Caco-2 (cell line): ENCODE measurements at regions not wholly inside any gene's neighbourhood (a gene's known extent, or its start where the extent isn't known, plus 50 kb on each side); places are given as distances from the start of the nearest gene placed in this dataset.

Source experiments
- BruUV-seq: library from RNA; stranded (reverse); fragments of 400-500 nt; replicated peaks from 2 replicates; lab custom pipeline; 2021; lab: Mats Ljungman, UMichigan
- CTCF ChIA-PET: fragments of 300-600 bp; sonication (Branson Sonifier 250); formaldehyde crosslinking; loops from one replicate; lab custom pipeline; 2022; ENCODE audit warnings: antibody characterized with exemption; lab: Charles Lee
- POLR2A ChIA-PET: fragments of 300-600 bp; sonication (Branson Sonifier 250); formaldehyde crosslinking; loops from one replicate; lab custom pipeline; 2022; ENCODE audit warnings: antibody characterized with exemption; lab: Charles Lee
- DNase-seq, 2 experiments: peaks; one replicate each; pipeline versions ENCODE4 v3.0.0 to v3.0.0-alpha.2; 2020 to 2022
- H3K27me3 ChIP-seq: replicated peaks from 2 replicates; pipeline ENCODE4 v1.6.0; 2011; ENCODE audit warnings: low read length; ENCODE audit not compliant: control insufficient read depth, insufficient read depth
- H3K36me3 ChIP-seq: 2 replicates; pipeline ENCODE4 v1.5.1; 2011; ENCODE audit warnings: low read length; ENCODE audit not compliant: control insufficient read depth, insufficient read depth
- H3K4me1 ChIP-seq: fragments of 250-450 bp; sonication (Bioruptor Pico); 2 replicates; pipeline ENCODE4 v1.5.1; 2020; ENCODE audit warnings: mild to moderate bottlenecking
- H3K4me3 ChIP-seq: 2 replicates; pipeline ENCODE4 v1.5.1; 2011; ENCODE audit warnings: low read depth, mild to moderate bottlenecking, control low read depth, low read length
- H3K9me3 ChIP-seq: fragments of 250-450 bp; sonication (Bioruptor Pico); 2 replicates; pipeline ENCODE4 v1.5.1; 2020; ENCODE audit warnings: mild to moderate bottlenecking, moderate library complexity
- H3K27ac Mint-ChIP-seq: one replicate; pipeline ENCODE4 v1.8.0; 2022; ENCODE audit warnings: mixed read lengths; ENCODE audit not compliant: unreplicated experiment
- H3K27me3 Mint-ChIP-seq: one replicate; pipeline ENCODE4 v1.8.0; 2022; ENCODE audit warnings: mixed read lengths; ENCODE audit not compliant: insufficient read depth, unreplicated experiment
- H3K36me3 Mint-ChIP-seq: one replicate; pipeline ENCODE4 v1.8.0; 2022; ENCODE audit warnings: mild to moderate bottlenecking, mixed read lengths; ENCODE audit not compliant: insufficient read depth, unreplicated experiment
- H3K4me1 Mint-ChIP-seq: one replicate; pipeline ENCODE4 v1.8.0; 2022; ENCODE audit warnings: low read depth, mixed read lengths; ENCODE audit not compliant: unreplicated experiment
- H3K4me3 Mint-ChIP-seq: one replicate; pipeline ENCODE4 v1.8.0; 2022; ENCODE audit warnings: mild to moderate bottlenecking, moderate library complexity, mixed read lengths; ENCODE audit not compliant: unreplicated experiment
- H3K9me3 Mint-ChIP-seq: one replicate; pipeline ENCODE4 v1.8.0; 2022; ENCODE audit warnings: mixed read lengths; ENCODE audit not compliant: unreplicated experiment
- CTCF ChIP-seq, 2 experiments: fragments of 200-600 bp in 1 of 2; IDR thresholded peaks; 1 replicate in 1 of 2; 2 replicates in 1 of 2; pipeline versions ENCODE4 v1.5.1 to v1.8.0; 2011 to 2022; ENCODE audit warnings: antibody characterized with exemption in 1 of 2, control low read depth in 1 of 2, inconsistent platforms in 1 of 2, low read depth in 1 of 2, low read length in 1 of 2, mild to moderate bottlenecking in 1 of 2, moderate library complexity in 1 of 2; ENCODE audit not compliant: insufficient read depth in 1 of 2, severe bottlenecking in 1 of 2, unreplicated experiment in 1 of 2
- intact Hi-C: fragments of 100-400 bp; cut with micrococcal nuclease; formaldehyde crosslinking; loops from one replicate; pipeline ENCODE4 v1.10.0; 2022; ENCODE audit not compliant: unreplicated experiment

- no peak for TF ChIP-seq CTCF (IDR thresholded peaks at IDR 0.05; ENCODE audit: insufficient read depth in 1 of 2, low read depth in 1 of 2, low read length in 1 of 2, severe bottlenecking in 1 of 2, unreplicated experiment in 1 of 2)
- H3K4me3 Mint-ChIP-seq: no peak overlapping the region
Observed at GRCh38 chr3:82194870-82195269, 433.4 kb upstream of the GBE1 start.

DNA sequence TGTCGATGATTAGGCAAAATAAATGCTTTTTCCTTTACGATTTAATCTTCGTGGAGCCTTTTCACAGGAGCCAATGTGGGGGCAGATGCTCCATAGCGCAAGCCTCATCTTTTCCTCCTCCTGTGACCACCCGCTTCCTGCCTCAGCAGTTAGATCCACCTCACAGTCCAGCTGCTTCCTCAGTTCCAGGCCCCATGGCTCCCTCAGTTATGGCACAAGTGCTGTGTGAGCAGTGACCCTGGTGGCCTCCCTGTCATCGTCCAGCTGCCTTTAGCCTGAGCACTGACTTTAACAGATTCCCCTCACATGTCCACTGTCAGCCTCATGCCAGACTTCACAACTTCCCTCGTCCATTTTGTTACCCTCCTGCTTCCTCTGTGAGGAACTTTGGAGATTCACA lies 424.6 kb upstream of the GBE1 start:
- Mint-ChIP-seq H3K4me1 (no peaks in the 10 kb centered on the region), H3K27ac (no peak overlapping the region), H3K9me3 (no peaks in the 10 kb centered on the region), H3K36me3 (no peaks in the 10 kb centered on the region), H3K4me3 (no peak overlapping the region), H3K27me3 (no peaks in the 10 kb centered on the region)
- H3K36me3 ChIP-seq: no peaks in the 10 kb centered on the region
- no peak for TF ChIP-seq CTCF (IDR thresholded peaks at IDR 0.05; ENCODE audit: insufficient read depth in 1 of 2, low read depth in 1 of 2, low read length in 1 of 2, severe bottlenecking in 1 of 2, unreplicated experiment in 1 of 2)
- ChIA-PET CTCF (no interaction called here), POLR2A (no interaction called here)
- no peaks in the 10 kb centered on the region for H3K4me1 ChIP-seq
- BruUV-seq: no TSS peak
- no peak overlapping the region for H3K4me3 ChIP-seq
- H3K9me3 ChIP-seq: no peaks in the 10 kb centered on the region
- DNase-seq: no peak
- H3K27me3 ChIP-seq: no peaks in the 10 kb centered on the region
- intact Hi-C loops: no loop called here

More at GRCh38 chr3:82194870-82195269, 433.4 kb upstream of the GBE1 start:
- Histone ChIP-seq H3K4me1 (no peaks in the 10 kb centered on the region), H3K27me3 (no peaks in the 10 kb centered on the region), H3K9me3 (no peaks in the 10 kb centered on the region), H3K4me3 (no peak overlapping the region), H3K36me3 (no peaks in the 10 kb centered on the region)
- ChIA-PET POLR2A (no interaction called here), CTCF (no interaction called here)
- H3K9me3 Mint-ChIP-seq: no peaks in the 10 kb centered on the region
- no peaks in the 10 kb centered on the region for H3K27me3 Mint-ChIP-seq
- no peaks in the 10 kb centered on the region for H3K36me3 Mint-ChIP-seq
- BruUV-seq: no TSS peak
- no peak for DNase-seq
- H3K4me1 Mint-ChIP-seq: no peaks in the 10 kb centered on the region
- no peak overlapping the region for H3K27ac Mint-ChIP-seq
- intact Hi-C loops: no loop called here

- no peak for TF ChIP-seq CTCF (IDR thresholded peaks at IDR 0.05; ENCODE audit: insufficient read depth in 1 of 2, low read depth in 1 of 2, low read length in 1 of 2, severe bottlenecking in 1 of 2, unreplicated experiment in 1 of 2)
- peaks cover 2% of the 10 kb centered on the region for H3K27me3 Mint-ChIP-seq
- no peaks in the 10 kb centered on the region for H3K4me1 Mint-ChIP-seq
Observed at GRCh38 chr3:82179291-82179690, 417.8 kb upstream of the GBE1 start.

More at GRCh38 chr3:82179291-82179690, 417.8 kb upstream of the GBE1 start:
- BruUV-seq: no TSS peak
- Mint-ChIP-seq H3K36me3 (no peaks in the 10 kb centered on the region), H3K4me3 (no peak overlapping the region), H3K9me3 (no peaks in the 10 kb centered on the region), H3K27ac (no peak overlapping the region)
- intact Hi-C loops: no loop called here
- no peak for DNase-seq
- H3K27me3 ChIP-seq: no peaks in the 10 kb centered on the region
- no peaks in the 10 kb centered on the region for H3K36me3 ChIP-seq
- H3K9me3 ChIP-seq: no peaks in the 10 kb centered on the region
- CTCF ChIA-PET: no interaction called here
- H3K4me1 ChIP-seq: no peaks in the 10 kb centered on the region
- no peak overlapping the region for H3K4me3 ChIP-seq
- POLR2A ChIA-PET: no interaction called here
